GM18498 (cell line): ENCODE measurements at regions not wholly inside any gene's neighbourhood (a gene's known extent, or its start where the extent isn't known, plus 50 kb on each side); places are given as distances from the start of the nearest gene placed in this dataset.
"Not testable (repeated sequence)": the region's sequence is repeated elsewhere in the genome, so short reads cannot be mapped to it uniquely, and the experiment has no call there.

ENCODE experiments used
- ATAC-seq: cut with Tn5 transposase; IDR thresholded peaks from one replicate; pipeline ENCODE4 v1.9.1; 2021; ENCODE audit warnings: mild to moderate bottlenecking, moderate library complexity; ENCODE audit not compliant: unreplicated experiment

DNA sequence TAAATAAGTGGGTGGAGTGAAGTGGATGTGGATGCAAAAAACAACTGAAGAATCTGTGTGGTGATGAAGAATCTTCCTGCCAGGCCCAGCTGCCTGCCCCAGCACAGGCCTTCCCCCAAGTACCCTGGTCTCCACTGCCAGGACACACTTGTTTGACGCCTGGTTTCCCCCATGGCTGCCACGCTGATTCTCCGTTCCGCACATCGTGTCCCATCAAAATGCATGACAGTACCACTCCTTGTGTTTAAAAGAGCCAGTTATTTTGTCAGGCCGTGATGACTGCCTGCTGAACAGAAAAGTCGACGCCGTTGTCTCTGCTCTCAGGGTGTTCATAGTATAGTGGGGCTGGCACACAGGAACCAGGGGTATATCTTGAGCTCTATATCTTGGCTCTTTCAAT is 50.3 kb upstream of the KYNU start:
- ATAC-seq = no peak

DNA sequence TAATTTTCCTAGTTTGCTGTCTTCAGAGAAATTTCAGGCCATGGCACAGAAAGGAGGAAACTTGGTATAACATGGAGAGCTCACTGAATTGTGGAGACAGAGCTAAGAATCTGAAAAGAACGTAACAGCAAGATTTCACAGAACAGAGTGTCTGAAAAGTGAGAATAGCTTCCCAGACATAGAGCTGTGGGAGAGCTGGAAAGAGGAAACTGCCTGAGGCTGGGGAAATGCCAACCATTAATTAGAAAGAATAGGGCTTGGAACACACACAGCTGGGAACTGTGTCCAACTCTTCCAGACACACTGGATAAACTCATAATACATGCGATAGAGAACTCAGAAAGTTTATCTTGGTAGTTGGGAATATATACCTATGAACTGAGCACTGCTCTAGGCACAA is 51.6 kb upstream of the KYNU start:
- ATAC-seq = no peak

DNA sequence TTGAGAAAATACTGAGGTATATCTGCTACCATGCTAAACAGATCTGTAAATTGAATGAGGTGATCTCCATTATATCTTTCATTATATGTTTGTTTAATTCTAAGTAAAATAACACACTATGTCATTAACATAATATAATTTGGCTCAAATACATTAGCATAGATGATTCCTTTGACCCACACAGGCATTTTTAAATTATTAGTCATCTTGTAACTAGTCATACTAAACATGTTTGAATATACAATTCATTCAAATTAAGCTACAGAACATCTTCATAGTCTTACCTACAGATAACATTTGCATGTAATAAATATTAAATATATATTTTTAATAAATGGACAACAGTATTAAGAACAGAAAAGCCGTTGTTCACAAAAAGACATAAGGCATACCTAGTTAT is 52.7 kb upstream of the KYNU start:
- ATAC-seq = no peak

DNA sequence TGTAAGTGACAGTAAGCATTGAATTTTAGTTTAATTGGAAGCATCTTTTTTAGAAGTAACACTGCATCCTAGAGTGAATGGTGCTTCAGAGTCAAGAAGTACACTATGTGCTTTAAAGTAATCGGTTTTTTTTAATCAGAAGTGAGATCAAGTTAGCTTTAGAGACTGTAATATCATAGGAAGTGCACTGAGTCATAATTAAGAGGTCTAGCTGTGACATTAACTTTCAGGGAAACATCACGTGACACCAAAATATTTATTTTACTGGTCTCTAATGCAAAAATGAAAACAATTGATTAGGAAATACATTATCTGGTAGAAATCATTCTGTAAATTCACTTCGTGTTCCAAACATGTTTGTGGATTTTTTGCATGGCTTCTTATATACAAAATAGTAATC is 55.3 kb upstream of the KYNU start:
- no peak for ATAC-seq

DNA sequence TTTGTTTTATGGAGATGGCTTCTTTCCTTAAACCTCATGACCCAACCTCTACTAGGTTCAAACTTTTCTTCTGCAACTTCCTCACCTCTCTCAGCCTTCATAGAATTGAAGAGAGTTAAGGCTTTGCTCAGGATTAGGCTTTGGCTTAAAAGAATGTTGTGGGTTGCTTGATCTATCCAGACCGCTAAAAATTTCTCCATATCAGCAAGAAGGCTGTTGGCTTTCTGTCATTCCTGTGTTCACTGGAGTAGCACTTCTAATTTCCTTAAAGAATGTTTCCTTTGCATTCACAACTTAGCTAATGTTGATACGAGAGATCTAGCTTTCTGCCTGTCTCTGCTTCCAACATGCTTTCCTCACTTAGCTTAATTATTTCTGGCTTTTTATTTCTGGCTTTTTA is 58.1 kb upstream of the KYNU start:
- no peak for ATAC-seq

DNA sequence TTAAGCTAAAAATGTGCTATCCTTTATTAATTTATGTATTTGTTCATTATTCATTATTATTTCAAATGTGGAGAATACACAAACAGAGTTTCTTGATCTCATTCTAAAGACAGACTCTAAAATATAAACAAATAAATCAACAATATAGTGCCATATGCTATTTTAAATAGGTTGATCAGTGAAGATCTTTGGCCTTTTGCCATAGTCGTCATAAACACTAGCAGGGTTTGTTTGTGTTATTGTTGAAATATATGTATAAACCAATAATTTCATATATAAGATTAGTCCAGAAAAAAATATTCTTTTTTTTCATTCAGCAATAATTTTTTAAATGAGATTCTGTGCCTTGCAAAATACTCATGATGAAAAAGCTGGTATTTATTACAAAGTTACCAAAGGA is 62.1 kb upstream of the KYNU start:
- no peak for ATAC-seq

DNA sequence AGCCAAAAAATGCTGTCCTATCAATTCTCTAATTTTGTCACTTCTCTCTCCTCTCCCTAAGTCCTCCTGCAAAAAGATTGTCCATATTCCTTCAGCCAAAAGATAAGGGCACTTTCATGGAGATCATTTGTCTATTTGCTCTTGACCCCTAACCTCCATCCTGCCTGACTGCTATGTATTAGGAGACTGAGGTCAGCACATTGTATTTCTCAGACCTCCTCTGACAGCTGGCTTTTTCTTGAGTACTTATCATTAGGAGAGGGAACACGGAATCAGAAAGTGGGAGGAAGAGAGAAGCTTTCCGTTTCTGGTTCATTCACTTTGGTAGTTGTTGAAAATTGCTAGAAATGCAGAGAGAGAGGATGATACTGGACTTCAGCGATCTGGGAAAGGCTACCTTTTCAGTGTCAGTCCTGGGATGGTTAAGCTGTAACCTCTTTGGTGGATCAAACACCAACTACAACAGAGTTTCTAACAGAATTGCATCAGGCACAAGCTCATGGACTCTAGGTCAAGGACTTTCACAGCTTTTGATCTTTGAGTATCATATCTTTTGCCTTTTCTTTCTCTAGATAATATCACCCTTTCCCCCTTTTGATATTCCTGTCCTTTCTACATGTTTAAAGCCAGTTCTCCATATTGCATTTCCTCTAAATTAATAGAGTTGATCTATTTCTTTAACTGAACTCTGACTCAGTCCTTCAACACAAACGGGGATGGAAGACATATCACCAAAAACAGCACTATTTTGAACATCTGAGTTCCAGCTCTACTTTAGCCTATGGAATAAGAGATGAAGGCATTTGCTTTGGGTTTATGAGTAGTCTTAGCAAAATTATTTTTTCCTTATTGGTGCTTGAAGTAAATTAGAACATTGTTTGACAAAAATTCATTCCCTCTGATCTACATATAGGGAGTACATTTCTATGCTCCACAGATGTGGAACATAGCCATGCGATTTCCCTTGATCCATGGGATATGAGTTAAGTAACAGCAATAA is 63.3 kb upstream of the KYNU start:
- ATAC-seq = no peak

DNA sequence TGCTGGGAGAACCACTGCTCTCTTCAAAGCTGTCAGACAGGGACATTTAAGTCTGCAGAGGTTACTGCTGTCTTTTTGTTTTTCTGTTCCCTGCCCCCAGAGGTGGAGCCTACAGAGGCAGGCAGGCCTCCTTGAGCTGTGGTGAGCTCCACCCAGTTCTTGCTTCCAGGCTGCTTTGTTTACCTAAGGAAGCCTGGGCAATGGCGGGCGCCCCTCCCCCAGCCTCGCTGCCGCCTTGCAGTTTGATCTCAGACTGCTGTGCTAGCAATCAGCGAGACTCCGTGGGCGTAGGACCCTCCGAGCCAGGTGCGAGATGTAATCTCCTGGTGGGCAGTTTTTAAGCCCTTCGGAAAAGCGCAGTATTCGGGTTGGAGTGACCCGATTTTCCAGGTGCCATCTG is 65.8 kb upstream of the KYNU start:
- not testable (repeated sequence) for ATAC-seq

DNA sequence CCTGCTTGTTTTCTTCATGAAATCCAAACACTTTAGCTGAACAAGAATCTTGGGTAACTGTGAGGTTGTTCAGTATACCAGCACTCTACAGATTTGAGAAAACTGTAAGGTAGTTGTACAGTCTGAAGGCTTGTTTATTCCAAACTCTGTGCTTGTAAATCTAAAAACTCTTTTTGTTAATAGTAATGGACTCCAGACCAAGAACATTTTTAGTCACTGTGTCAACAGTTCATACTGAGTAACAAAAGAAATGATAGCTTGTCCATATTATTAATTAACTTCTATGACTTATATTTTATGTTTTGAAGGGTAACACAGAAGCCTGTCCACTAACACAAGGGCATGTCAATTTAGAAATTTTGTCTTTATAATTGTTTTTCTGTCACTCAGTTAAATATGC is 72.2 kb upstream of the KYNU start:
- ATAC-seq = no peak

DNA sequence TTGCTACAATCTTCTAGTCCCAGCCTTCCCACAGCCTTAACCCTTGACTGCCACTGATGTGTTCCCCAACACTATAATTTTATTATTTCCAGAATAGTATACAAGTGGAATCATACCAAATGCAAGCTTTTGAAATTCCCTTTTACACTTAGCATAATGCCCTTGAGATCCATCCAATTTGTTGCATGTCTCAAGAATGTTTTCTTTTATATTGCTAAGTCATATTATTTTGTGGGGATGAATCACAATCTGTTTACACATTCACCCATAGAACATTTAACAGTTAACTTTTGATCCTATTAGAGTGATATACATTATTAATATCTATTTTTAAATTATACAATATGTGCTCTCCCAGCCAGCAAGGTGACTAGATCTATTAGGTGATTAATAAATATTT is 74.3 kb upstream of the KYNU start:
- ATAC-seq = no peak

DNA sequence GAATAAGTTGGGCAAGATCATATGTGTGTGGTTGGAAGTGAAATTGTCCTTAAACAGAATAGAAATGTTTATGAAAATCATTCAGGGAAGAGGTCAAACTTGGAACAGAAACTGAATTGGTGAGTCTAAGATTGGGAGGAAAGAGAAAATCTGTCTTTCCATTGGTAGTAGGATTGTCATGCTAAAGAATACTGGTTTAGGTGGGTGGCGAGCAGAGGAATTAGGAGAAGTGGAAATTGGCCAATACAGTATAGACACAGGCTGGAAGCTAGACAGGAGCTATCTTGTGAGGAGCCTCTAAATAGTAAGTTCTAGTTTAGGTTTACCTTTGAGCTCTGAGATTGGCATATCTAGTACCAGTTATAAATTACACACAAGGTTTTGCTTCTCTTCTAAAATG is 80.9 kb upstream of the KYNU start:
- no peak for ATAC-seq

DNA sequence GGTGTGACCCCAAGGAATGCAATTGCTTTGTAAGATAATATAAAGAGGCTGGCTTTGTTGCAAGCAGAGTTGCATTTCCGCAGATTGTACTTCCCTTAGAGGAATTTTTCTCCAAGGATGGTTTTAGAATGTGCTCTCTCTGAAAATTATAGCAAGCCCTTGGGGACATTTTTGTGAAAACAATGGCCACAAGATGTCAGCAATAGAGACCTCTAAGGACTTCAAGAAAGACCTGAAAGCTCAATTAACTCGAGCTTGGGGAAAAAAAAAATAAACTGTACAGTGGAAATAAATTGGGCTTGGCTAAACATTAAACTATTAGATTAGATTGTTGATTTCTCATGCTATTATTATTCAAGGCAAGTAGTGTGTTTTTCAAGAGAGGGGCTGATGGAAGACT is 81.3 kb upstream of the KYNU start:
- ATAC-seq = no peak

DNA sequence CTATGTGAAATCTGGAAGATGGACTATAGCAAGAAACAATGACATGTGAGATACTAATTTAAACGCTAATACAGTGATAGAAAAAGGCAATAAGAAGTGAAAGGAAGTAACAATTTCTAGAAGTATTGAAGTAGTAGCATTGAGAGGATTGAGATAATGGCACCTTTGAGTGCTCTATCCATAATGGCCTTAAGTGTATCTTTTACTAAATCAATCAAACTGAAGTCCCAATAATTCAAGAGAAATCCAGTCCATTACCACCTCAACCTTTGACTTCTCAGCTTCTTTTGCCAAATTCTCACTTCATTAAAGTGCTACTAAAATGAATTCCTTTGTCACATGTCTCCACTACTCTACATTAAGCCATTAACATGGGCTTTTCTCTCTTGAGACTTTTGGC is 82.6 kb upstream of the KYNU start:
- ATAC-seq = no peak

DNA sequence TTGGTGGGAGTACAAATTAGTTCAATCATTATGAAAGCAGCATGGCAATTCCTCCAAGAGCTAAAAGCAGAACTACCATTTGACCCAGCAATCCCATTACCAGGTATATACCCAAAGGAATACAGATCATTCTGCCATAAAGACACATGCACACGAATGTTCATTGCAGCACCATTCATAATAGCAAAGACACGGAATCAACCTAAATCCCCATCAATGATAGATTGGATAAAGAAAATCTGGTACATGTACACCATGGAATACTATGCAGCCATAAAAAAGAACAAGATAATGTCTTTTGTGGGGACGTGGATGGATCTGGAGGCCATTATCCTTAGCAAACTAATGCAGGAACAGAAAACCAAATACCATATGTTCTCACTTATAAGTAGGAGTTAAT is 85.1 kb upstream of the KYNU start:
- not testable (repeated sequence) for ATAC-seq

DNA sequence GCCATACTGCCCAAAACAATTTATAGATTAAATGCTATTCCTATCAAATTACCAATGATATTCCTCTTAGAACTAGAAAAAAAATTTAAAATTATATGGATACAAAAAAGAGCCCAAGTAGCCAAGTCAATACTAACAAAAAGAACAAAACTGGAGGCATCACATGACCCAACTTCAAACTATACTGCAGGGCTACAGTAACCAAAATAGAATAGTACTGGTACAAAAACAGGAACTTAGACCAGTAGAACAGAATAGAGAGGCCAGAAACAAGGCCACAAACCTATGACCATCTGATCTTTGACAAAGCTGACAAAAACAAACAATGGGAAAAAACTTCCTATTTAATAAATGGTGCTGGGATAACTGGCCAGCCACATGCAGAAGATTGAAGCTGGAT is 86.1 kb upstream of the KYNU start:
- peak; percentile 50 for ATAC-seq

DNA sequence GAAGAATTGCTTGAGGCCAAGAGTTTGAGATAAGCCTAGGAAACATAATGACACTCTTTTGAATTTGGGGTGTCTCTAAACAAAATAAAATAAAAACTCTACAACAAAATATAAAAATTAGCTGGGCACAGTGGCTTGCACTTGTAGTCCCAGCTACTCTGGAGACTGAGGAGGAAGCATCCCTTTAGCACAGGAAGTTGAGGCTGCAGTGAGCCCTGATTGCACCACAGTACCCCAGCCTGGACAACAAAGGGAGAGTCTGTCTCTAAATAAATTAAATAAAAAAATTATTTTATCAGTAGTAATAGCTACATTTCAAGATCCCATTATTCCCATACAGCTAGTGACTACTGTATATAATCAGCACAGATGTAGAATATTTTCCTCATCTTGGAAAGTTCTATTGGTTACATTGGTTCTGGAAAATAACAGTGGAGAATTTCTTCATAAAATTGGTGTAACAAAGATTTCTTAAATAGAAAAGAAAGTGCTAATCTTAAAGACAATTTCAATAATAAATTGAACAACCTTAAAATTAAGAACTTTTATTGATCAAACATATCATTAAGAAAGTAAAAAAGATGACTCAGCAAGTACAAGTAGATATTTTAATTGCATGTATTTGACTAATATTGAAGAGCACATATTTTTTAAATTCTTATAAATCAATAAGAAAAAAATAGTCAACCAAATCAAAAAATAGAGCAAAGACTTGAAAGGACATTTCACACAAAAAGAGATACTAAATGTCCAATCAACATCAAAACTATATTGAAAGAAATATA is 90.4 kb upstream of the KYNU start:
- ATAC-seq = no peak

DNA sequence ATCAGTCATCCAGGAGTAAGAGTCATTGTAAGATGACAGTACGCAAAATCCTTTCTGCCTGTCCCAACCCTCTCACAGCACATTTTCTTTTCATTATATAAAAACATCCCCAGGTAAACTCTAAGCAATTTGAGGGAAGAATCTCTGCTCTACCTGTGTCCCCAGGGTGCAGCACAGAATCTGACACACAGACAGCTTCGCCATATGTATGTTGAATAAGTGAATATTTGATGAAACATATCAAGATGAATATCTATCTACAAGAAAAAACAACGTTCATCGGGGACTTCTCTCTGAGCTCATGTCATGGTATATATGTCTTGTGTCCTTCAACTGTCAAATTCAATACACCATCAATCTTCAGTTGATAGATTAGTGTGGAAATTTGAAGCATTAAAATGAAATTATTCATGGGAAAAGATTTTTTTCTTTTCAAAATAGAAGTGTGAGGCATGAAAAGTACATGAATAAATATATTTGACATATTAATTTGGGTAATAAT is 94.5 kb upstream of the KYNU start:
- no peak for ATAC-seq

DNA sequence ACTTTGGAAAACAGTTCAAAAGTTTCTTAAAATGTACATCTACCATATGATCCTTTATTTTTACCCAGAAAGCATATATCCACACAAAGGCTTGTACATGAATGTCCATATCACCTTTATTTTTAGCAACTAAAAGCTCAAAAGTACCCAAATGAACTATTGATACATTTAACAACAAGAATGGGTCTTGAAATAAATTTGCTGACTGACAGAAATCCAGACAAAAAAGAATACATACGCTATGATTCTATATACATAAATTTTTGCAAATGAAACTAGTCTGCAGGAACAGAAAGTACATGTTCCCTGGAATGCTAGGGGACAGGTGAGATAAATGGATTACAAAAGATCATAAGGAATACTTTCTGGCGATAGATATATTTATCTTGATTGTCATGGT is 96.3 kb upstream of the KYNU start:
- ATAC-seq = no peak

DNA sequence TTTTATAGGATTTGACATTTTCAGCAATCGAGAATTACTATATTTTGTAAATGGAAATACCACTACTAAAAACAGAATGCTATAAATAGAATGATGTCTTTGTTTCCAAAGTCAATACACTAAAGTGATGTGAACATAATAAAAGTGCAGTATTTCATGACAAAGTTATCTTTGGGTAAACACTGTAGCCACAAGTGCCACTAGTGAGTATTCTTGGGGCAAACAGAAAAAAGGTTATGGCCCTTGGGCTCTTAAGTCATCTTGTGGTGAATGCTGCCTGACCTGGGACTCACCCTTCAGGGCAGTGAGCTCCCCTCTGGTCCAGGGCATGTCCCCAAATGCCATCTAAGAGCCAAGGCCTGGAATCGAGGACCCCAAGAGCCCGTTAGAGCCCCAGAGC is 99.2 kb upstream of the KYNU start:
- ATAC-seq = no peak

DNA sequence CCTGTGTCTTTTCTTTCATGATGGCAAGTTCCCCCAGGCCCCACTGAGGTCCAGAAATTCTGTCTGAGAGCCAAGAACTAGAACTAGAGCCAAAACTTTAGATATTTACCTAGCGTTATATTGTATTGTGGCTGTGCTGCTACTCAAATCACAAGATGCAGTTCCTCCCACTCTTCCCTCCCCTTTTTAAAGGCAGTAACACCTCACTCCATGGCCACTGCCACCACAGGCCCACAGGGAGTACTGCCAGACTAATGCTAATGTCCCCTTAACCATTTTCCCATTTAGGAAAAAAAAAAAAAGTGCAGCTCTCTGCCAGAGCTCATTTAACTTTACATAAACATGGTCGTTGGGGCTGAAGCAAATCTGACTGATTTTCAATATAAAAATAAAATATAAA is 99.7 kb upstream of the KYNU start:
- no peak for ATAC-seq

DNA sequence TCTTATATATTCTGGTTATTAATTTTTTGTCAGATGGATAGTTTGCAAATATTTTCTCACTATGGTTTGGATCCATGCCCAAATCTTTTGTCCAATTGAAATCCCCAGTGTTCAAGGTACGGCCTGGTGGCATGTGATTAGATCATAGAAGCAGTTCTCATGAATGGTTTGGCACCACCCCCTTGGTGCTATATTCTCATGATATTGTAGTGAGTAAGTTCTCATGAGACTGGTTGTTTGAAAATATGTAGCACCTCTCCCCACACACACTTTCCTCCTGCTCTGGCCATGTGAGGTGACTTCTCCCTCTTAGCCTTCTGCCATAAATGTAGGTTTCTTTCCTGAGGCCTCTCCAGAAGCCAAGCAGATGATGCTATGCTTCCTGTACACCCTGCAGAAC is 107.7 kb upstream of the KYNU start:
- ATAC-seq = no peak

DNA sequence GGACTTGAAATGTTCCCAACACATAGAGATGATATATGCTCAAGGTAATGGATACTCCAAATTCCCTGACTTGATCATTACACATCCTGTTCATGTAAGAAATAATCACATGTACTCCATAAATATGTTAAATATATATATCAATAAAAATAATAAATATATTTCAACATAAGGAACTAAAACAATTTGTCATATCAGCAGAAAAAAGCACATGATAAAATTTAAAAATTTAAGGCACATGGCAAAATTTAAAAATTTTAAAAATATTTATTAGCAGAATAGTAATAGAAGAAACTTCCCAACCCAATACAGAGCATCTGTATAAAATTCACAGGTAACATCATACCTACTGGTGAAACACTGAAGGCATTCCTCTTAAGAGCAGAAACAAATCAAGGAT is 109.6 kb upstream of the KYNU start:
- ATAC-seq = no peak
